AG09319 (cell line): ENCODE measurements at regions not wholly inside any gene's neighbourhood (a gene's known extent, or its start where the extent isn't known, plus 50 kb on each side); places are given as distances from the start of the nearest gene placed in this dataset.

Experiments
- DNase-seq: peaks from one replicate; pipeline ENCODE4 v3.0.0-alpha.2; 2010; ENCODE audit warnings: low read depth; ENCODE audit errors: extremely low read depth
- CTCF ChIP-seq: IDR thresholded peaks from 2 replicates; pipeline ENCODE4 v1.5.1; 2011; ENCODE audit warnings: low read depth, mild to moderate bottlenecking, inconsistent platforms, low read length, moderate library complexity

- no peak for DNase-seq
- TF ChIP-seq CTCF = no peak
Observed at GRCh38 chr5:89190515-89191265, 307.7 kb upstream of the MEF2C start.

GRCh38 chr5:89187883-89188465 is 305.0 kb upstream of the MEF2C start:
- no peak for DNase-seq
- no peak for TF ChIP-seq CTCF

- TF ChIP-seq CTCF = no peak
- DNase-seq = no peak
Observed at GRCh38 chr5:89187268-89187667, 304.3 kb upstream of the MEF2C start.

DNA sequence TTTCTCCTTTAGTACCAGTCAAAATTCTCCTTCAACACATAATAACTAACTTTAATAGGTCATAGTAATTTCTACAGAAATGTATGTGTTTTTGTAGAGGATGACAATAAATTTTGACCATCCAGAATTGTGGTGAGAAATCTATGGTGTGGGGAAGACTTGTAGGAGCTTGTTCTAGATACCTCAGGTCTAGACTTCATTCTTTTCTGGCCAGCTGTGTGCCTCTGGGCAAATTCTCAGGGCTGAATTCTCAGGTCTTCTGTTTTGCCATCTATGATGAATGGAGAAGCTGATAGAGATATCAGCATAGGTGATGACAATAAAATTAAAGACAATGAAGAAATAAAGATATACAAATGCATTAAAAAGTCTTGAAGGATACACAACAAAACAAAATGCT is 298.6 kb upstream of the MEF2C start:
- no peak for TF ChIP-seq CTCF
- DNase-seq = no peak

- no peak for TF ChIP-seq CTCF
- peak; percentile 22 for DNase-seq
Observed at GRCh38 chr5:89179731-89180130, 296.7 kb upstream of the MEF2C start.

DNA sequence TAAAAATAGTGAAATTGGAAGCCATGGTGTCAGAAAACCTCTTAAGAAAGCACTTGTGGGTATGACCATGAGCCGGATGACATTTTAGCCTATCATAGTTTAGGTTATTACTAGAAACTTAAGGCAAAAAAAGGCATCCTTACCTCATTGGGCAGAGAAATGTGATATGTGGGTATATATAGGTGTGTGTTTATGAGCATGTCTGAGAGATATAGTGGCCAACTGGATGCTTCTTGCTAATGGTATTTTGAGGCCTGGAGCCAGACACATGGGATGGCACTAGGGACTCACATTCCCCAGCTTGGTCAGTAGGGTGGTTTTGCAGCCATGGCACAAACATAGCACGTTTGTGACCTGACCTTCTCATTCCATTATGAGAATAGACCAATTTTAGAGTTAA is 295.6 kb upstream of the MEF2C start:
- no peak for TF ChIP-seq CTCF
- no peak for DNase-seq

DNA sequence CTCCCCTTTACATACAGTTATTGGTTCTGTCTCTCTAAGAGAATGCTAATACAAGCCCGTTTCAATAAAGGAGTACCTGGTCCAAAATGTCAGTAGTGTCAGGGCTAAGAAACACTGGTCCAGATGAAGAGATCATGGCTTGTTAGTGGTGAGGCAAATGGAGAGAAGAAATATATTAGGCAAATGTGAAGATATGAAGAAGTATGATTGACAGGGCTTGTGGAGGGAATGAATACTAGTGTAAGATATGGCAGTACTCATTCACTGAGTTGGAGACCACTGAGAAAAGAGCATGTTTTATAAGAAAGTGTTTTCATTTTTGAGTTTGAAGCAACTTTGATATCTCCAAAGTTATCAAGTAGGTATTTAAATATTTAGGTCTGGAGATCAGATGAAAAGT is 290.5 kb upstream of the MEF2C start:
- no peak for TF ChIP-seq CTCF
- no peak for DNase-seq
